GM06990 (cell line): ENCODE measurements at regions not wholly inside any gene's neighbourhood (a gene's known extent, or its start where the extent isn't known, plus 50 kb on each side); places are given as distances from the start of the nearest gene placed in this dataset.

ENCODE experiments used
- DNase-seq: peaks from one replicate; pipeline ENCODE4 v3.0.0-alpha.2; 2011; ENCODE audit not compliant: insufficient read length; ENCODE audit errors: extremely low read depth
- H3K27me3 ChIP-seq: replicated peaks from 2 replicates; pipeline ENCODE4 v1.6.0; 2011; ENCODE audit warnings: low read length; ENCODE audit not compliant: control insufficient read depth, insufficient read depth
- H3K36me3 ChIP-seq: 2 replicates; pipeline ENCODE4 v1.5.1; 2011; ENCODE audit warnings: low read length; ENCODE audit not compliant: control insufficient read depth, insufficient read depth
- H3K4me3 ChIP-seq: replicated peaks from 2 replicates; pipeline ENCODE4 v1.5.1; 2011; ENCODE audit warnings: low read depth, mild to moderate bottlenecking, control low read depth, low read length
- TF ChIP-seq, protein P1 (sequence below): IDR thresholded peaks from 2 replicates; pipeline ENCODE4 v1.5.1; 2011; ENCODE audit warnings: low read length, control low read depth, mild to moderate bottlenecking, inconsistent platforms; ENCODE audit not compliant: insufficient read depth, poor library complexity, severe bottlenecking

DNA sequence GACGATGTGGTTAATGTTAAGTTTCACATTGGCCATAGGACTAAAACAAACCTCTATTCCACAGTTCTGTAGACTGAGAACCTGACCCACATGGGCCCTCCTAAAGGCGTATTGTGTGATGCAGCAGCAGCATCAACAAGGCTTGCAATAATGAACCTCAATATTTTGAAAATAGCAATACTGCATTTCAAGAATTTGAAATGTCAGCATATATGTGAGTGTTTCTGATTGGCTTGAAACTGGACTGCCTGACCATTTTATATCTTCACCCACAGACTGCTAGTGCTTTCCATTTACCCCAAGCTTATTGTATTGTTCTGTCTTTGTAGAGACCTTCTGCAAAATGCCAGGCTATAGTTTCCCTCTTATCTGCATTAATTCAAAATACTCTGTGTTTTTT lies 1122.3 kb downstream of the IGSF11 start:
- TF ChIP-seq, protein P1, sequence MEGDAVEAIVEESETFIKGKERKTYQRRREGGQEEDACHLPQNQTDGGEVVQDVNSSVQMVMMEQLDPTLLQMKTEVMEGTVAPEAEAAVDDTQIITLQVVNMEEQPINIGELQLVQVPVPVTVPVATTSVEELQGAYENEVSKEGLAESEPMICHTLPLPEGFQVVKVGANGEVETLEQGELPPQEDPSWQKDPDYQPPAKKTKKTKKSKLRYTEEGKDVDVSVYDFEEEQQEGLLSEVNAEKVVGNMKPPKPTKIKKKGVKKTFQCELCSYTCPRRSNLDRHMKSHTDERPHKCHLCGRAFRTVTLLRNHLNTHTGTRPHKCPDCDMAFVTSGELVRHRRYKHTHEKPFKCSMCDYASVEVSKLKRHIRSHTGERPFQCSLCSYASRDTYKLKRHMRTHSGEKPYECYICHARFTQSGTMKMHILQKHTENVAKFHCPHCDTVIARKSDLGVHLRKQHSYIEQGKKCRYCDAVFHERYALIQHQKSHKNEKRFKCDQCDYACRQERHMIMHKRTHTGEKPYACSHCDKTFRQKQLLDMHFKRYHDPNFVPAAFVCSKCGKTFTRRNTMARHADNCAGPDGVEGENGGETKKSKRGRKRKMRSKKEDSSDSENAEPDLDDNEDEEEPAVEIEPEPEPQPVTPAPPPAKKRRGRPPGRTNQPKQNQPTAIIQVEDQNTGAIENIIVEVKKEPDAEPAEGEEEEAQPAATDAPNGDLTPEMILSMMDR = no peak
- Histone ChIP-seq H3K36me3 (no peaks in the 10 kb centered on the region), H3K4me3 (no peak overlapping the region), H3K27me3 (no peaks in the 10 kb centered on the region)
- DNase-seq = no peak

DNA sequence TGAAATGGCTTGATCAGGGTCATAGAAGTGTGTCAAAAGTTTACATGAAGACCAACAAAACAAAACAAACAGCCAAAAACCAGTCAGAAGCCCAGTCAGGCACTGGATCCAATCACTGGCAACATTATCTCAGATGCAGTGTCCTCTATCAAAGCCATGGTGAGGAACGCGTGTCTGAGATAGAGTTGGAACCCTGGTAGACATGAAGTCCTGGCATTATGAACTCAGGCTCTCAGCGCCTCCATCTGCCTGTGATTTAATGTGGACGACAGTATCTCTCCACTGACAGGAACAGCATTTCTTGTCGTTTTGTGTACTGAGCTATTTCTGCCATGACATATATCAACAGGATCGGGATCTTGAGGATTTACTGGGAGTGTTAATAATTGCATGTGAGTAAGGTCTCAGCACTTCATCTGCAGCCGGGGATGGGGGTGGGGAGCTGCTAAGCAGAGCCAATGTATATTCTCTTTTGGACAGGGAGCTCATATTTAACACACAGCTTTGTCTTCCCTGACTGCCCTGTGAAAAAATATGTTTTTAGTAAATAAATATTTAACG lies 1120.0 kb downstream of the IGSF11 start:
- DNase-seq = no peak
- Histone ChIP-seq H3K4me3 (no peak overlapping the region), H3K27me3 (no peaks in the 10 kb centered on the region), H3K36me3 (no peaks in the 10 kb centered on the region)
- TF ChIP-seq, protein P1 = no peak

DNA sequence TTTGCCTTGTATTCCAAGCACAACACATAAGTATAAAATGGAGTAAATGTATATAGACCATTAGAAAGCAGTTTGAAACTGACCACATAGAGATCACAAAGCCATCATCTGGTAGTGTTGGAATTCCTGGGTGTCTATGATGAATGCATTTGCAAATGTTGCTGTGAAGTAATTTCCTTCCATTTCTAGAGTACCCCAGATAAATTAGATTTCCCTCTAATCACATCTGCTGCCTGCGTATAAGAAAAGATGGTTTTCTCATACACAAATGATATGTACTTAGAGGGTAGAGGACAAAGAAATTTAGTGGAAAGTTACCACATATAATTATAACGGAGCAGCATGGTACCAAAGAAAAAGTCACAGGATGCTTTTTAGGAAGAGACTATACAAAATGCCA lies 1117.8 kb downstream of the IGSF11 start:
- DNase-seq = no peak
- Histone ChIP-seq H3K36me3 (no peaks in the 10 kb centered on the region), H3K4me3 (no peak overlapping the region), H3K27me3 (no peaks in the 10 kb centered on the region)
- TF ChIP-seq, protein P1 = no peak

DNA sequence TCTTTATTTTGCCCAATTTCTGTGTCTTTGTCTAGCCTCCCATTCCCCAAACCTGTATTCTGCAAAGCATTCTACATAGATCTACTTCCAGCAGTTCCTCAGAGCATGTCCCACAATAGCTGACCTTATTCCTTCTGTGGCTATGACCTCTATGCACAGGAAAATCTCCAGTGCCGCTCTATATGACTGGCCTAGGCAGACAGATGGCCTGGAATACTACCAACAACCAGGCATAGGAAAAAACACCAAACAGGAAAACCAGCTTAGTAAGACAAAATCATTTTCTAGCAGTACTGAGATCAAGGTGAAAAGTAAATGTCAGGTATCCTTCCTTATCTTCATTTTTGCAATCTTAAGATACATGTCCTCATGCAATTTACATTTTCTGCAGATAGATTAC lies 1115.0 kb downstream of the IGSF11 start:
- Histone ChIP-seq H3K36me3 (no peaks in the 10 kb centered on the region), H3K27me3 (no peaks in the 10 kb centered on the region), H3K4me3 (no peak overlapping the region)
- TF ChIP-seq, protein P1 = no peak
- DNase-seq = no peak

DNA sequence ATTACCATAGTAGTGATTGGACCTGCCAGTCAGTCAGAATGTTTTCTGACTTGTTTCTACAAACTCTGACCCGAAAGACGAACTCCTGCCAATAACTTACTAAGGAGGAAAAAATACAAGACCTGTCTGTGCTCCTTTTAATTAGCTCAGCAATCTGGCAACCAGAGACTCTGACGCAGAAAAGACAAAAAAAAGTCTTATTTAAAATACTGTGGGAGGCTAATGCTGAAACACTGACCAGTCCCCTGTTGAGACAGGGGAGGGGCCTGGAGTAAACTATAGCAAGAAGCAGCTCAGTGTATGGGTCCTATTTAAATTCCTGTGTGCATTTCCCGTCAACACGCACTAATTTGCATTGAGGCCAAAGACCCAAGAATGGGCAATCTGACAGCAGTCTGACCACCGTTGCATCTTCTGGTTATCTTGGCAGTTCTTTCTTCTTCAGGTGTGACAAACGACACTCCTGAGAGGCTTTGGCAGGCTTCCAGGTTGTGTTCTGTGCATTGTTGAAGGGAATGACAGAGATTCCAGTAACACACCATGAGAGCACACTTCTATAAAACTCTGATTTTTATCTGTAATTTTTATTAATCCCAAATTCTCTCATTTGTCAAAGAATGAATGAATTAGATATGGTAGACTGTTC lies 1114.3 kb downstream of the IGSF11 start:
- no peak for DNase-seq
- Histone ChIP-seq H3K27me3 (no peaks in the 10 kb centered on the region), H3K4me3 (no peak overlapping the region), H3K36me3 (no peaks in the 10 kb centered on the region)
- TF ChIP-seq, protein P1 = no peak
